Inferior parietal cortex (tissue), 1 donor: ENCODE measurements at regions not wholly inside any gene's neighbourhood (a gene's known extent, or its start where the extent isn't known, plus 50 kb on each side); places are given as distances from the start of the nearest gene placed in this dataset.

Source experiments
- DNase-seq: peaks from one replicate; pipeline ENCODE4 v3.0.0-alpha.2; 2016; ENCODE audit errors: extremely low spot score

GRCh38 chr12:130017591-130018449 is 114.0 kb upstream of the TMEM132D start:
- peak; percentile 72 for DNase-seq

- DNase-seq = no peak
Measured at GRCh38 chr12:130018614-130019013, 114.8 kb upstream of the TMEM132D start.

- DNase-seq = peak; percentile 60
Measured at GRCh38 chr12:130026608-130027176, 122.9 kb upstream of the TMEM132D start.

- DNase-seq = no peak
Measured at GRCh38 chr12:130027798-130028197, 124.0 kb upstream of the TMEM132D start.

GRCh38 chr12:130029151-130029550 is 125.3 kb upstream of the TMEM132D start:
- DNase-seq = no peak

GRCh38 chr12:130031041-130031440 is 127.2 kb upstream of the TMEM132D start:
- no peak for DNase-seq

GRCh38 chr12:130031571-130032189 is 127.9 kb upstream of the TMEM132D start:
- peak; percentile 68 for DNase-seq

GRCh38 chr12:130041983-130042812 is 120.1 kb upstream of the FZD10 start:
- DNase-seq = peak; percentile 80

GRCh38 chr12:130043685-130044406 is 118.4 kb upstream of the FZD10 start:
- no peak for DNase-seq

- no peak for DNase-seq
Measured at GRCh38 chr12:130044991-130045621, 117.2 kb upstream of the FZD10 start.

GRCh38 chr12:130049666-130050065 is 112.6 kb upstream of the FZD10 start:
- DNase-seq = no peak

- no peak for DNase-seq
Measured at GRCh38 chr12:130051900-130052299, 110.4 kb upstream of the FZD10 start.

GRCh38 chr12:130053651-130054069 is 108.6 kb upstream of the FZD10 start:
- no peak for DNase-seq

GRCh38 chr12:130054803-130055202 is 107.5 kb upstream of the FZD10 start:
- DNase-seq = no peak

GRCh38 chr12:130058926-130059472 is 103.3 kb upstream of the FZD10 start:
- DNase-seq = no peak

- DNase-seq = no peak
Measured at GRCh38 chr12:130063866-130064265, 98.4 kb upstream of the FZD10 start.

- DNase-seq = no peak
Measured at GRCh38 chr12:130064999-130065398, 97.3 kb upstream of the FZD10 start.

GRCh38 chr12:130066742-130067141 is 95.5 kb upstream of the FZD10 start:
- DNase-seq = no peak

- DNase-seq = no peak
Measured at GRCh38 chr12:130068741-130069140, 93.5 kb upstream of the FZD10 start.

- peak; percentile 52 for DNase-seq
Measured at GRCh38 chr12:130070126-130070611, 92.1 kb upstream of the FZD10 start.
